Mammary epithelial cell (primary cell): ENCODE measurements at regions not wholly inside any gene's neighbourhood (a gene's known extent, or its start where the extent isn't known, plus 50 kb on each side); places are given as distances from the start of the nearest gene placed in this dataset.

Experiments
- EZH2 ChIP-seq: IDR thresholded peaks from 2 replicates; pipeline ENCODE4 v1.6.1; 2012; ENCODE audit warnings: low read length, inconsistent platforms, borderline replicate concordance
- TF ChIP-seq, protein P1 (sequence below), 2 donors: IDR thresholded peaks in 1 of 2; conservative IDR thresholded peaks in 1 of 2; 2 replicates each; pipeline ENCODE4 v1.5.1; 2011 to 2012; ENCODE audit warnings: inconsistent platforms in 2 of 2, low read length in 2 of 2, mild to moderate bottlenecking in 2 of 2, control low read depth in 1 of 2, low read depth in 1 of 2; ENCODE audit not compliant: insufficient read depth in 1 of 2; ENCODE audit errors: extremely low read depth in 1 of 2

DNA sequence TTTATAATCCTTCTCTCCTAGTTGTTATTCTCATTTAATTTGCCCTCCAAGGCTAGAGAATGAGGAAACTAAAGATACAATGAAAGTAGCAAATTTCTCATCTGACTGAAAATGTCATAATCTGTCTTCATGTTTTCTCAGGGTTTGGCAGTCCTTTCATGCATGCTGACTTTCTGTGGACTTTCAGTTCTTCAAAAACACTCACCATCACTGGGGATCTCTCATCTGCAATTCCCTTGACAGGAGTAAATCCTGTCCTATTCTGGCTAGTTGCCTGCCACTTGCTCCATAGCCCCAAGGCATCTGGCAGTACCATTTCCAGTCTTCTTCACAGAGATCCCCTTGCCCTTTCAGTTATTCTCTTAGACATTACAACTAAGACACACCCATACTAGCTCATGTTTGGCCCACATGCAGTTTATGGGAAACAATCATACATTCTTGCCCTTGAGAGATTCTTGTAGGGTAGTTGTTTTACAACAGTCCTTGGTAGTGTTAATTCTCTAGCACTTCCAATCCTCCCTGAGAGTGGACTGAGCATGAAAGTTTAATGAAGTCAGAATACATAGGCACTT lies 449.7 kb upstream of the KLHL4 start:
- TF ChIP-seq, protein P1, sequence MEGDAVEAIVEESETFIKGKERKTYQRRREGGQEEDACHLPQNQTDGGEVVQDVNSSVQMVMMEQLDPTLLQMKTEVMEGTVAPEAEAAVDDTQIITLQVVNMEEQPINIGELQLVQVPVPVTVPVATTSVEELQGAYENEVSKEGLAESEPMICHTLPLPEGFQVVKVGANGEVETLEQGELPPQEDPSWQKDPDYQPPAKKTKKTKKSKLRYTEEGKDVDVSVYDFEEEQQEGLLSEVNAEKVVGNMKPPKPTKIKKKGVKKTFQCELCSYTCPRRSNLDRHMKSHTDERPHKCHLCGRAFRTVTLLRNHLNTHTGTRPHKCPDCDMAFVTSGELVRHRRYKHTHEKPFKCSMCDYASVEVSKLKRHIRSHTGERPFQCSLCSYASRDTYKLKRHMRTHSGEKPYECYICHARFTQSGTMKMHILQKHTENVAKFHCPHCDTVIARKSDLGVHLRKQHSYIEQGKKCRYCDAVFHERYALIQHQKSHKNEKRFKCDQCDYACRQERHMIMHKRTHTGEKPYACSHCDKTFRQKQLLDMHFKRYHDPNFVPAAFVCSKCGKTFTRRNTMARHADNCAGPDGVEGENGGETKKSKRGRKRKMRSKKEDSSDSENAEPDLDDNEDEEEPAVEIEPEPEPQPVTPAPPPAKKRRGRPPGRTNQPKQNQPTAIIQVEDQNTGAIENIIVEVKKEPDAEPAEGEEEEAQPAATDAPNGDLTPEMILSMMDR (conservative IDR thresholded peaks at IDR 0.05 in 1 of 2, IDR thresholded peaks at IDR 0.05 in 1 of 2; ENCODE audit: extremely low read depth in 1 of 2, insufficient read depth in 1 of 2, low read depth in 1 of 2, low read length in 2 of 2) = no peak
- TF ChIP-seq EZH2 = no peak
